Stimulated activated CD8-positive, alpha-beta memory T cell treated with anti-CD3 and anti-CD28 coated beads, Interleukin-15, amount 100 ng/mL, for 24 hours (primary cell): ENCODE measurements at regions not wholly inside any gene's neighbourhood (a gene's known extent, or its start where the extent isn't known, plus 50 kb on each side); places are given as distances from the start of the nearest gene placed in this dataset.
"Not testable (repeated sequence)": the region's sequence is repeated elsewhere in the genome, so short reads cannot be mapped to it uniquely, and the experiment has no call there.

Source experiments
- DNase-seq: peaks from one replicate; pipeline ENCODE4 v3.0.0-alpha.2; 2020; ENCODE audit warnings: low read depth

GRCh38 chr12:25382311-25383106, 131.8 kb upstream of the KRAS start:
- no peak for DNase-seq

- no peak for DNase-seq
These were observed 126.9 kb upstream of the KRAS start for GRCh38 chr12:25377469-25378177.

GRCh38 chr12:25376985-25377384, 126.3 kb upstream of the KRAS start:
- no peak for DNase-seq

- no peak for DNase-seq
These were observed 125.7 kb upstream of the KRAS start for GRCh38 chr12:25376407-25376806.

- DNase-seq, result no peak
These were observed 122.5 kb upstream of the KRAS start for GRCh38 chr12:25372969-25373817.

- no peak for DNase-seq
These were observed 121.3 kb upstream of the KRAS start for GRCh38 chr12:25372002-25372401.

- no peak for DNase-seq
These were observed 117.8 kb upstream of the KRAS start for GRCh38 chr12:25368557-25368956.

GRCh38 chr12:25366122-25366521, 115.4 kb upstream of the KRAS start:
- no peak for DNase-seq

- DNase-seq, result no peak
These were observed 114.6 kb upstream of the KRAS start for GRCh38 chr12:25365340-25365730.

- no peak for DNase-seq
These were observed 114.0 kb upstream of the KRAS start for GRCh38 chr12:25364529-25365339.

GRCh38 chr12:25362646-25363045, 111.9 kb upstream of the KRAS start:
- no peak for DNase-seq

- no peak for DNase-seq
These were observed 110.8 kb upstream of the KRAS start for GRCh38 chr12:25361511-25361910.

- no peak for DNase-seq
These were observed 106.9 kb upstream of the KRAS start for GRCh38 chr12:25357595-25357994.

- not testable (repeated sequence) for DNase-seq
These were observed 102.2 kb upstream of the KRAS start for GRCh38 chr12:25352942-25353341.

GRCh38 chr12:25352083-25352918, 101.6 kb upstream of the KRAS start:
- no peak for DNase-seq

- DNase-seq, result no peak
These were observed 97.8 kb upstream of the KRAS start for GRCh38 chr12:25348593-25348895.

GRCh38 chr12:25347716-25348592, 97.2 kb upstream of the KRAS start:
- no peak for DNase-seq

- DNase-seq, result not testable (repeated sequence)
These were observed 91.1 kb upstream of the KRAS start for GRCh38 chr12:25341877-25342276.

- no peak for DNase-seq
These were observed 87.2 kb upstream of the KRAS start for GRCh38 chr12:25337916-25338315.

GRCh38 chr12:25332143-25332542, 81.4 kb upstream of the KRAS start:
- no peak for DNase-seq
